ENCODE measurements at regions not wholly inside any gene's neighbourhood (a gene's known extent, or its start where the extent isn't known, plus 50 kb on each side); places are given as distances from the start of the nearest gene placed in this dataset.

DNA sequence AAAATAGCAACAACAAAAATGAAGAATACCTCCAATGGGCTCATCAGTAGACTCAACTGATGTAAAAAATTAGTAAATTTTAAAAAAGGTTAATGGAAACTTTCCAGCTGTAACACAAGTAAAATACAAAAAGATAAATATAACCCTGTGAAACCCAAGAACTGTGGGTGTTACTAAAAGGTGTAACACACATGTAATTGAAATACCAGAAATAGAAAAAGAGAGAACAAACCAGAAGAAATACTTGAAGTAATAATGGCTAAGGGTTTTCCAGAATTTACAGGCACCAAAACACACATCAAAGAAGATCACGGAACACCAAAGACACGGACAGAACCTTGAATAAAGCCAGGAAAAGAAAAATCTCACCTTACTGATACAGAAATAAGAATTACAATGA, 590.6 kb upstream of the RAB6C start:
- TF ChIP-seq, protein P1, sequence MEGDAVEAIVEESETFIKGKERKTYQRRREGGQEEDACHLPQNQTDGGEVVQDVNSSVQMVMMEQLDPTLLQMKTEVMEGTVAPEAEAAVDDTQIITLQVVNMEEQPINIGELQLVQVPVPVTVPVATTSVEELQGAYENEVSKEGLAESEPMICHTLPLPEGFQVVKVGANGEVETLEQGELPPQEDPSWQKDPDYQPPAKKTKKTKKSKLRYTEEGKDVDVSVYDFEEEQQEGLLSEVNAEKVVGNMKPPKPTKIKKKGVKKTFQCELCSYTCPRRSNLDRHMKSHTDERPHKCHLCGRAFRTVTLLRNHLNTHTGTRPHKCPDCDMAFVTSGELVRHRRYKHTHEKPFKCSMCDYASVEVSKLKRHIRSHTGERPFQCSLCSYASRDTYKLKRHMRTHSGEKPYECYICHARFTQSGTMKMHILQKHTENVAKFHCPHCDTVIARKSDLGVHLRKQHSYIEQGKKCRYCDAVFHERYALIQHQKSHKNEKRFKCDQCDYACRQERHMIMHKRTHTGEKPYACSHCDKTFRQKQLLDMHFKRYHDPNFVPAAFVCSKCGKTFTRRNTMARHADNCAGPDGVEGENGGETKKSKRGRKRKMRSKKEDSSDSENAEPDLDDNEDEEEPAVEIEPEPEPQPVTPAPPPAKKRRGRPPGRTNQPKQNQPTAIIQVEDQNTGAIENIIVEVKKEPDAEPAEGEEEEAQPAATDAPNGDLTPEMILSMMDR (conservative IDR thresholded peaks at IDR 0.05; ENCODE audit: low read depth, low read length): no peak
- TF ChIP-seq EZH2 (IDR thresholded peaks at IDR 0.05; ENCODE audit: low read length, unreplicated experiment) (no peak), EZH2phosphoT487 (IDR thresholded peaks at IDR 0.05; ENCODE audit: borderline replicate concordance, low read length) (no peak)
